Smooth muscle cell (in vitro differentiated cells): ENCODE measurements at regions not wholly inside any gene's neighbourhood (a gene's known extent, or its start where the extent isn't known, plus 50 kb on each side); places are given as distances from the start of the nearest gene placed in this dataset.

Experiments used
- DNase-seq: peaks from one replicate; lab custom pipeline; 2025; ENCODE audit not compliant: unreplicated experiment; lab: John Stamatoyannopoulos, UW
- H2AFZ ChIP-seq: fragments of 200-600 bp; sonication (generic); 2 replicates; pipeline ENCODE4 v1.6.0; 2016; ENCODE audit warnings: antibody characterized with exemption, low read depth, mild to moderate bottlenecking
- H3F3A ChIP-seq: fragments of 200-600 bp; sonication (generic); 2 replicates; pipeline ENCODE4 v1.6.0; 2017; ENCODE audit warnings: antibody characterized with exemption, low read depth
- H3K27ac ChIP-seq: fragments of 200-600 bp; sonication (generic); 2 replicates; pipeline ENCODE4 v1.5.1; 2016; ENCODE audit warnings: low read depth, mild to moderate bottlenecking
- H3K27me3 ChIP-seq: fragments of 200-600 bp; sonication (generic); 2 replicates; pipeline ENCODE4 v1.6.1; 2016; ENCODE audit warnings: low read depth, mild to moderate bottlenecking
- H3K36me3 ChIP-seq: fragments of 200-600 bp; sonication (generic); 2 replicates; pipeline ENCODE4 v1.5.1; 2016; ENCODE audit warnings: low read depth
- H3K4me1 ChIP-seq: fragments of 200-600 bp; sonication (generic); 2 replicates; pipeline ENCODE4 v1.5.1; 2016; ENCODE audit warnings: low read depth
- H3K4me2 ChIP-seq: fragments of 200-600 bp; sonication (generic); 2 replicates; pipeline ENCODE4 v1.6.0; 2016; ENCODE audit warnings: mild to moderate bottlenecking
- H3K4me3 ChIP-seq: fragments of 200-600 bp; sonication (generic); 2 replicates; pipeline ENCODE4 v1.5.1; 2016; ENCODE audit warnings: mild to moderate bottlenecking
- H3K79me2 ChIP-seq: fragments of 200-600 bp; sonication (generic); 2 replicates; pipeline ENCODE4 v1.6.0; 2016; ENCODE audit warnings: low read depth, mild to moderate bottlenecking
- H3K9ac ChIP-seq: fragments of 200-600 bp; sonication (generic); 2 replicates; pipeline ENCODE4 v1.6.0; 2016; ENCODE audit warnings: low read depth
- H3K9me3 ChIP-seq: fragments of 200-600 bp; sonication (generic); replicated peaks from 2 replicates; pipeline ENCODE4 v1.5.1; 2016; ENCODE audit warnings: low read depth
- H4K20me1 ChIP-seq: fragments of 200-600 bp; sonication (generic); 2 replicates; pipeline ENCODE4 v1.6.0; 2016; ENCODE audit warnings: low read depth
- CTCF ChIP-seq: fragments of 200-600 bp; sonication (generic); IDR thresholded peaks from 2 replicates; pipeline ENCODE4 v1.5.1; 2017; ENCODE audit warnings: borderline replicate concordance, mild to moderate bottlenecking, antibody characterized with exemption; ENCODE audit not compliant: insufficient read depth, poor library complexity, severe bottlenecking
- WGBS: methylation state at CpG from one replicate; pipeline ENCODE4 v1.1.7; 2016; ENCODE audit warnings: low lambda C conversion rate; 5-methylcytosine and 5-hydroxymethylcytosine counted together

DNA sequence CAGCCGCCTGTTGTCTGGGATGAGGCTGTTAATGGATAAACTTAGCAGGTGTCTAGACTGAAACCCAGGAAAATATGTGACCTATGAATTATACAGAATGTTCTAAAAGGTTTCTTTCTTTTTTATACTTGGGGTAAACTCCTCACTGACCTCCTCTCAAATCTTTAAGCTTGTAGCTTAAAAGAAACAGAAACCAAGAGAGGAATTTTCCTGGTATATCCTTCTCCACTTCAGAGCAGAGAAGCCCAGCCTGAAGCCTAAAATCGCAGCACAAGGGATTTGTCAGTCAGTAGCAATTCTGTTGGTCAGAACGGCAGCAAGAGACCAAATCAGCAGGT, 99.4 kb upstream of the RIPOR2 start:
- Histone ChIP-seq H3K4me1 (peaks cover 19% of the 10 kb centered on the region), H3K4me3 (no peak overlapping the region), H3K27ac (peak overlapping the region; percentile 60), H3F3A (peaks cover 13% of the 10 kb centered on the region), H4K20me1 (no peaks in the 10 kb centered on the region), H3K27me3 (no peaks in the 10 kb centered on the region), H3K9me3 (no peaks in the 10 kb centered on the region), H3K9ac (no peak overlapping the region), H3K79me2 (no peaks in the 10 kb centered on the region), H3K4me2 (peak overlapping the region; percentile 82), H3K36me3 (no peaks in the 10 kb centered on the region), H2AFZ (no peak overlapping the region)
- TF ChIP-seq CTCF: no peak
- DNase-seq: no peak
- 61% methylated on average over 3 of the region's 3 CpGs for WGBS

DNA sequence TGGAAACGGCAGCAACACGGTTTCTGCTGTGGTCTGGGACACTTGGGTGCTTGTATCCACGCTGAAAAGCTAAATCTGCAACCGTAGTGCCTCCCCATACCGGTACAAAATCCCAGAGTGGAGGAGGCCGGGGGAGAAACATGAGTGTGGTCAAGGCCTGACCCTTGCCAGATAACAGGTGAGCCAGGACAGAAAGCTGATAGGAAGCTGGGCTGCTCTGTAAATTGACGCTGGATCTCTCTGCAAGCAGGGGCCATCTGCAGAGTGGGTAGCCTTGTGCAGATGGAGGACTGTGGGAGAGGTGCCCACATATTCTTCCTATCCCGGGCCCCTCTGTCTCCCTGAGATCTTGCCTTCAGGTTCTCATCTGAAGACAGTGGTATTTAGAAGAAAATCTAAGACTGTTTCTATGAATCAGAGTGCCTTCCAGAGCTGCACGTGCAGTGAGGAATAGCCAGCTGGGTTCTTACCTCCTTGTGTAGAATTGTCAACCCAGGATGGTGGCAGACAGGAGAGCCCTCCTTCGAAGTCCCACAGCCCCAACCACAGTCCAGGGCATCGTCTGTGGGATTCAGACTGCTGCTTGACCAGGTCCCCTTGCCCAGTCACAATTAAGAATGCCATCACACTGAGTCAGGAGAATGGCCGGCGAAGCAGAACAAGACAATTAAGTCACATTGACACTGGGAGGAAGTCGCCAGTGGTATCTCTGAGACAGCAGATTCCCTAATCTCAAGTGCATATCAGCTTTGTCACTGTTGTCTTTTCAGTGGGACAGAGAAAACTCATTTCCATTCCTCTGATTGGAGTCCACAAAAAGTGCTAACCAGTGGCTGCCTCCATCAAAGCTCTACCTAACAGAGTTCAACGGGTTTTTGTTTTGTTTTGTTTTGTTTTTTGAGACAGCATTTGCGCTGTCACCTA, 100.0 kb upstream of the RIPOR2 start:
- H3K27me3 ChIP-seq: no peaks in the 10 kb centered on the region
- H3K9ac ChIP-seq: no peak overlapping the region
- H3F3A ChIP-seq: peaks cover 13% of the 10 kb centered on the region
- DNase-seq: no peak
- no peak for TF ChIP-seq CTCF
- 55% methylated on average over 16 of the region's 16 CpGs for WGBS
- H3K4me2 ChIP-seq: peak overlapping the region; percentile 46
- H3K36me3 ChIP-seq: no peaks in the 10 kb centered on the region
- peak overlapping the region; percentile 60 for H3K27ac ChIP-seq
- H3K79me2 ChIP-seq: no peaks in the 10 kb centered on the region
- H3K4me3 ChIP-seq: no peak overlapping the region
- no peaks in the 10 kb centered on the region for H4K20me1 ChIP-seq
- H3K9me3 ChIP-seq: no peaks in the 10 kb centered on the region
- peaks cover 19% of the 10 kb centered on the region for H3K4me1 ChIP-seq
- H2AFZ ChIP-seq: peak overlapping the region; percentile 51

- TF ChIP-seq CTCF: no peak
- Histone ChIP-seq H3K27ac (no peak overlapping the region), H3F3A (peaks cover 13% of the 10 kb centered on the region), H3K4me3 (no peak overlapping the region), H3K79me2 (no peaks in the 10 kb centered on the region), H3K4me2 (peak overlapping the region; percentile 46), H3K36me3 (no peaks in the 10 kb centered on the region), H4K20me1 (no peaks in the 10 kb centered on the region), H3K4me1 (peaks cover 19% of the 10 kb centered on the region), H3K9me3 (no peaks in the 10 kb centered on the region), H3K9ac (no peak overlapping the region), H2AFZ (peak overlapping the region; percentile 51), H3K27me3 (no peaks in the 10 kb centered on the region)
- 94% methylated on average over 3 of the region's 3 CpGs for WGBS
- DNase-seq: no peak
Observed at GRCh38 chr6:25036461-25036860, 100.7 kb upstream of the RIPOR2 start.

- Histone ChIP-seq H3K9ac (no peak overlapping the region), H3K27ac (no peak overlapping the region), H3K36me3 (no peaks in the 10 kb centered on the region), H3K4me3 (no peak overlapping the region), H3K9me3 (no peaks in the 10 kb centered on the region), H3K4me1 (peaks cover 19% of the 10 kb centered on the region), H3K27me3 (no peaks in the 10 kb centered on the region), H2AFZ (no peak overlapping the region), H4K20me1 (no peaks in the 10 kb centered on the region), H3F3A (peaks cover 13% of the 10 kb centered on the region), H3K79me2 (no peaks in the 10 kb centered on the region), H3K4me2 (no peak overlapping the region)
- DNase-seq: no peak
- no peak for TF ChIP-seq CTCF
Observed at GRCh38 chr6:25038300-25038699, 102.5 kb upstream of the RIPOR2 start.
